Neural cell (in vitro differentiated cells): ENCODE measurements at regions not wholly inside any gene's neighbourhood (a gene's known extent, or its start where the extent isn't known, plus 50 kb on each side); places are given as distances from the start of the nearest gene placed in this dataset.

Experiments used
- EP300 ChIP-seq: fragments of 450-650 bp; conservative IDR thresholded peaks from 2 replicates; pipeline ENCODE4 v1.6.1; 2014; ENCODE audit warnings: antibody characterized with exemption, mild to moderate bottlenecking, moderate library complexity; ENCODE audit not compliant: poor library complexity, severe bottlenecking
- EZH2 ChIP-seq: fragments of 200-600, 300-800 bp; shearing (Covaris generic), sonication (generic); IDR thresholded peaks from 2 replicates; pipeline ENCODE4 v1.6.1; 2014; ENCODE audit warnings: antibody characterized with exemption, low read length, borderline replicate concordance, mild to moderate bottlenecking; ENCODE audit not compliant: insufficient read depth, poor library complexity, severe bottlenecking
- POLR2AphosphoS5 ChIP-seq: IDR thresholded peaks from 2 replicates; pipeline ENCODE4 v1.6.1; 2012
- TF ChIP-seq, protein P1 (sequence below): fragments of 450-650 bp; IDR thresholded peaks from 2 replicates; pipeline ENCODE4 v1.5.1; 2014; ENCODE audit warnings: antibody characterized with exemption, mild to moderate bottlenecking, moderate library complexity; ENCODE audit not compliant: poor library complexity, severe bottlenecking

DNA sequence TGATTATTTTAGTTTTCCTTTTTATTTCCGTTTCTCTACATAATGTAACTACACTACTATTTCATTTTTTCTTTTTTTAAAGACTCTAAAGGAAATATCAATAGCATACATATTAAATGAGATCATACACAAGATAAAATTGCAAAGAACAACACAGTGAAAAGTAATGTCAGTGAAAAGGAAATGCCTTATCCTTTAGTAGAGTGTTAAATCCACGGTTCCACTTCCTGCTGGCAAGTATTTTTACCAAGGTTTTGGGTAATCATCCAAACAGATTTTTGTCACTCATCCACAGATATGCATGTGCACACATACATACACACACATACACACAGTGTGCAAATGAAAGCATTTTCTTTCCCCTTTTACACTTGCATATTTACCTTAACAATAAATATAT is 548.9 kb downstream of the PPP4R3C start:
- TF ChIP-seq, protein P1, sequence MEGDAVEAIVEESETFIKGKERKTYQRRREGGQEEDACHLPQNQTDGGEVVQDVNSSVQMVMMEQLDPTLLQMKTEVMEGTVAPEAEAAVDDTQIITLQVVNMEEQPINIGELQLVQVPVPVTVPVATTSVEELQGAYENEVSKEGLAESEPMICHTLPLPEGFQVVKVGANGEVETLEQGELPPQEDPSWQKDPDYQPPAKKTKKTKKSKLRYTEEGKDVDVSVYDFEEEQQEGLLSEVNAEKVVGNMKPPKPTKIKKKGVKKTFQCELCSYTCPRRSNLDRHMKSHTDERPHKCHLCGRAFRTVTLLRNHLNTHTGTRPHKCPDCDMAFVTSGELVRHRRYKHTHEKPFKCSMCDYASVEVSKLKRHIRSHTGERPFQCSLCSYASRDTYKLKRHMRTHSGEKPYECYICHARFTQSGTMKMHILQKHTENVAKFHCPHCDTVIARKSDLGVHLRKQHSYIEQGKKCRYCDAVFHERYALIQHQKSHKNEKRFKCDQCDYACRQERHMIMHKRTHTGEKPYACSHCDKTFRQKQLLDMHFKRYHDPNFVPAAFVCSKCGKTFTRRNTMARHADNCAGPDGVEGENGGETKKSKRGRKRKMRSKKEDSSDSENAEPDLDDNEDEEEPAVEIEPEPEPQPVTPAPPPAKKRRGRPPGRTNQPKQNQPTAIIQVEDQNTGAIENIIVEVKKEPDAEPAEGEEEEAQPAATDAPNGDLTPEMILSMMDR = no peak
- no peak for TF ChIP-seq EP300
- no peak for TF ChIP-seq EZH2
- TF ChIP-seq POLR2AphosphoS5 = no peak
